ENCODE measurements at regions not wholly inside any gene's neighbourhood (a gene's known extent, or its start where the extent isn't known, plus 50 kb on each side); places are given as distances from the start of the nearest gene placed in this dataset.

DNA sequence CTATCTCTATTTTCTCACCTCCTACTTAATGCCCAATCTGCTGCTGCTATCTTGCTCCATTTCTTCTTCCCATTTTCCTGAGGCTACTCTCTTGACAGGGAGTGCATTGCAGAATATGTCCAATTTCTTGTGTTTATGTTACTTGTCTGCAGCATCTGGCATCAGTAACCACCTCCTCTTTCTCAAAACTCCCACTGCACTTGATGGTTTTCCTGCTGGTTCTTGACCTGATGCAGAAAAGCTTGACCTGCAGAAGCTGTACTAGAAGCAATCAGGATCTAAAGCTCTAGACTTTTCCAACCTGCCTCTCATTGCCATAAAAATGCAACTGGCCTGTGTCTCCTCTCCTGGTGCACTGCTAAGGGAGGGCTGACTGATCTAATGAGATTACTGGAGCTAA lies 287.8 kb downstream of the ZEB1 start:
- no peak for DNase-seq (ENCODE audit: low spot score)

DNA sequence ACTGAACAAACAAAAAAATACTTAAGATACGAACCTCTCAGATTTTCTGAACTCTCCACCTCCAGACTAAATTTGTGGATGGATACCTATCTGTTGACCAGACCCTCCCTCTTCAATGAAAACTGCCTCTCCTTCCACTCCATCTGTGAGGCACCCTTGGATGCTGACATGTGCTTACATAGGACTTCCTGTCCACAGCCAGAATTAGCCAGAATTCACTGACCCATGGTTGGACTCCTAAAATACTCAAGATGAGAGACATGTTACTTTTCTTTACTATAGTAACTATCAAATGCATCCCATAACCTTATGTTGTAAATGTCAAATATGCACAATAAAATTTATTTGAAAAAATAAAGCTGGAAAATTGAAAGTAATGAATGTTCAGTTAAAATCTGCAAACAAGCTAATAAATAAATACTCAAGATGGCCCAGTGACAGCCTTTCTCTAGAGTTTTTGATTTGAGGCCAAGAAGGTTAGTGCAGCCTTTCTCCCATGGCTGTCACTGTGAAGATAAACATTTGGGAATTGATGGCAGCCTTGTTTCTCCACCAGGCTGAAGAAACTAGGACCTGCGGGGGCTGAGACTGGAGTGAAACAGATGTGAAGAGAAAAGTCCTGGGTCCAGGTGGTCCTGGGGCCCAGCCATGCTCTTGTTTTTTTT lies 287.0 kb downstream of the ZEB1 start:
- DNase-seq (ENCODE audit: low spot score), result no peak

DNA sequence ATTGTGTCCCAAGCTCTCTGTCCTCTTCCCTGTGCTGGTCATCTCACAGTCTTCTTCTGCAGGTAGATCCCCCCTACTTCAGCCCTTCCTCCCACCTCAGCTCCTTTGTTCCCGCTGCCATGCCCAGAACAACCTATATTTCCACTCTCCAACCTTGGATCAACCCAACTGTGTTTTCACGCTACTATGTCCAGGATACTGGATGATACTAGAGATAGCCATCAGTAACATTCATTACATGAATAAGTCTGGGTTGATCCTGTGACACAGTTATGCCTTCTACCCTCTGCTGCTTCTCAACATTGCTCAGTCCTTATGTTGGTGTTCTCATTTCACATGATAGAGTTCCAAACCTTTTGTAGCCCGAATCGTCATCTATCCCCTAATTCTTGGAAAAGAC lies 286.4 kb downstream of the ZEB1 start:
- DNase-seq (ENCODE audit: low spot score), result no peak

DNA sequence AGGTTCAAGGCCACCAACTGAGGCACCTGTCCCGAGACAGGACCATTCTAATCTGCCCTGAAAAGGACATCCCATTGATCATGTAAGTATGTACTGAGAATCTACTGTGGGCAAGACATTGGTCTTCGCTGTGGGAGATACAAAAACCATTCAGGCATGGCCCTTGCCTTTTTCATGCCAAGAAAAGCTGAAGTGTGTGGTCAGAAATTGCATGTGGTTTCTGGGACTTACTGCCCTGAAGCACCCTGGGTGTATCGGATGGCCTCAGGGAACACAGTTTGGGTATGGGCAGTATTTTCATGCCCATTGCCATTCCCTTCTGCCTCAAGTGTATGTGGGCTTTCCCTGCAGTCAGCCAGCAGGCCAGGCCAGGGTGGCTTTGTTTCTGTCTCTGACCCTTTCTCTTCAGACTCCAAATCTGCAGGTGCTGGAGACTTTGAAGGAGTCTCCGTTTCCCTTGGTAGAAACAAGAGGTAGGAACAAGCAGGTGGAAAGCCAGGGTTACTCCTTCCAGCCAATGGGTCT lies 285.7 kb downstream of the ZEB1 start:
- no peak for DNase-seq (ENCODE audit: low spot score)

DNA sequence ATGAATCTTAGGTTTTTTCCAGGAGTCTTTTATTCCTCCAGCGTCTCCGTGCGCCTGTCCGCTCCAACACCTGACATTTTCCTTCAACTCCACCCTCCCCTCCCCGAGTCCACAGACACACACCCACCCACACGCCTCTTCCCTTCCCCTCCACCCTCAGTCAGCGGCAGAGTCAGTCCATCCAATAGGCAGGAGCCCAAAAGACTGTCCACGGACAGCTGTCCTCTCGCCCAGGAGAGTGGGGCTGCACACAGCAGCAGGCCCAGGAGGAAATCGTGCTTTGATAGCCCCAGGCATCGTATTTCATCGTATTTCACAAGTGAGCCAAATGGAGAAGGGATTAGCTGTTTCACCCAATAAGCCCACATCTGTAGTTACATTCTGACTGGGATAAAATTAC lies 285.1 kb downstream of the ZEB1 start:
- DNase-seq (ENCODE audit: low spot score), result peak; percentile 43

DNA sequence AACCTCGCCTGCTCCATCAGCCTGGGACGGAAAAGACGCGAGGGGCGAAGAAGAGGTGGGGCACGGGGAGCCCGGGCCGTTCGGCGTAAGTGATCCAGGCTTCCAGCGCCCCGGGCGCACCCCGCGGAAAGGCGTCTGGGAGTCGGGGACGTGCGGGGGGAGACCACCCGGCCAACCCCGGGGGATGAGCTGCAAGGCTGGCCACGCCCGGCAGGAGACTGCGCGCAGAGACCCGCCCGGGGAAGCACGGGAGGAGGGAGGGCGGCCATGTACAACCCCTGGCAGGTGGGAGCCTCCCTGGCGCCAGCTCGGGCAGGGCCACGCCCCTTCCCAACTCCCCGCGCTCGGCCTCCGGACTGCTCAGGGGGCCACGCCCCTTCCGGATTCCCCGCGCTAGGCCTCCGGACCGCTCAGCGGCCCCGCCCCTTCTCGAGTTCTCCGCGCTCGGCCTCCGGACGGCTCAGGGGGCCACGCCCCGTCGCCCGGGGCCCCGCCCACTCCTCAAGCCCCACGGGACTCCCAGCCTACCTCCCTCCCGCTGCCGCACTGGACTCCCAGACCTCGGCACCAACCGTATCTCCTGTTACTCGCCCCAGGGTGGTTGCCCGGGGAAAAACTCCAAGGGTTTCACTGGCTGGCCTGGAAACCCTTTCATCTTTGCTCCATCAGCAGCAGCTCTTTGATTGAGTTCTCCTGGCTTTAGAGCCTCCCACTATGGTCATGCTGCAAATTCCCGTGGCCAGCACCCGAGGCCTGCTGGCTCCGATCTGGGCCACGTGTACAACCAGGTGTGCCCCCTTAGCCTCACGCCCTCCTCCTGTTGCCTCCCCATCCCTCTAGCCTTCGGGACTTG lies 284.4 kb downstream of the ZEB1 start:
- DNase-seq (ENCODE audit: low spot score), result peak; percentile 98

DNA sequence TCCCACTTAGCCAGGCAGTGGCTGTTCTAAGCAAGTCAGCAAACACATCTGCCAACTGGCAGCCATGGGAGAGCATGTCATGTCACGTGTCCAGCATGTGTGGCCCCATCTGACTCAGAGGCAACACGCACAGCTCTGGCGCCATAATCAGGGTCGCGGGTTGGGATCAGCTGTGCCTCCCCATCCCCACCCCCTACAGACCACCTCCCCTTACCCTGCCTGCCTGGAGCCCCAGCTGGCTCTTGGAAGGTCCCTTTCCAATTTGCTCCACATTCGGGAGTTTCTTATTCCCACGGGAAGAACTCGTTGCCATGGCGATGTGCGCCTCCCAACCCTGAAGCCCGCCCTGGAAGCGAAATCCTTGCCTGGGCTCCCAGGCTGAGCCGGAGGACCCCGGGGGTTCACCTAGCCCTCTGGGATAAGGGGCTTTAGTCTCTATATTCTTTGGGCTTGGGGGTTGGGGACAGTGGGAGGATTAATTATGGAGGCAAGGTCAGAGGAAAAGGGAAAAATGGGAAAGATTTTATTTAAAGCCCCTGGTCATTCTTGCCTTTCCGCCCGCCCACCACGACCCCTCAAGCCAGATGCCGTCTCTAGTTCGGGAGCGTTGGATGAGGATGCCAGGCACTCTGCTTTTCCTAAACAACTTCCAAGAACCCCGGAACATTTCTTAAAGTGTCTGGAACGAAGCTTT lies 283.7 kb downstream of the ZEB1 start:
- DNase-seq (ENCODE audit: low spot score), result peak; percentile 85

DNA sequence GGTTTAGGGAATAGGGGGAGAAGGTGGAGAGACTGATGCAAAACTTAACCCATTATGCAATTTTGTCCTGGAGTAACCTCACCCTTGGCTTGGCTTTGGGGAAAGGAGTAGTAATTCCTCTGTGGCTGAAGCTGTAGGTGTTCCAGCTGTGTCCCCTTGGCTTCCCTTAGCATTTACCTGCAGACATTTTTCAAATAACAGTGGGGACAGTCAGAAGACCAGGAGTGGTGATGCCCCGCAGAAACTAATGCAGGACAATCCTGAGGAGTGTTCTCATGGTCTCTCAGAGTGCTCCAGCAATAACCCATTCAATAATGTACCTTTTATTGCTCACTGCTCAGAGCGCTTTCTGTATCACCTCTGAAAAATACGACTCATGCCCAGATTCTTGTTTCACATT lies 282.1 kb downstream of the ZEB1 start:
- DNase-seq (ENCODE audit: low spot score), result no peak

DNA sequence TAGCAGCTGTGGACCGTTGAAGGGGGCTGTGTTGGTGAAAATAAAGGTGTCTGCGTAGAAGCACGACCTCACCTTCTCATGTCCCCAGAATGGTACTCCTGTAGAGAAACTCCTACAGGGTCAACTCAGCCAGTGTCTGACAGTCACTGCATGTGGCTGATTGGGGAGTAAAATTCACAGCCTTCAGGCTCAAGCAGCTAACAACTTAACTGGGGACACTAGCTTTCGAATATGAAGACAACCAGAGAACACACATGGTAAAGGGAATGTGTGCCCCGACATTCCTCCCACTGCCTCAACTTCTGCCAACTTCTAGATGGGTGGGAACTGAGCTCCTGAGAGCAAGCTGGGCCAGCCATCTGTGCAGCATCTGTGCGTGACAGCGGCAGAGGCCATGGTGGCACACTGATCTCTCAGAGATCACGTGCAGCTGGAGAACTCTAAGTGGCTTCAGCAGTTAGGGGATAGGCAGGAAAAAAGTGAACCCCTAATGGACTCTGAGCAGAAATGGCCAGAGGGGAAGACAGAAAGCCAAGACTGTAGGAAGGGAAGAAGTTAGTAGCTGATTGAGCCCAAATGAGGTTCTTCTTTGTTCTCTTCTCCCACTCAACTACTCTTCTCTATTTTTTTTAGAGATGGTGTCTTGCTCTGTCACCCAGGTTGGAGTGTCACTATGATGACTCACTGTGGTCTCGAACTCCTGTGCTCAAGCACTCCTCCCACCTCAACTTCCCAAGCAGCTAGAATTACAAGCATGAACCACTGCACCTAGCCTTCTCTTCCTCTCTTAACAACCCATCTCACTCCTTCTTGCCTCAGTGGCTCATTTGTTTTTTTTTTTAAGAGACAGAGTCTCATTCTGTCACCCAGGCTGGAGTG lies 280.8 kb downstream of the ZEB1 start:
- DNase-seq (ENCODE audit: low spot score), result no peak

DNA sequence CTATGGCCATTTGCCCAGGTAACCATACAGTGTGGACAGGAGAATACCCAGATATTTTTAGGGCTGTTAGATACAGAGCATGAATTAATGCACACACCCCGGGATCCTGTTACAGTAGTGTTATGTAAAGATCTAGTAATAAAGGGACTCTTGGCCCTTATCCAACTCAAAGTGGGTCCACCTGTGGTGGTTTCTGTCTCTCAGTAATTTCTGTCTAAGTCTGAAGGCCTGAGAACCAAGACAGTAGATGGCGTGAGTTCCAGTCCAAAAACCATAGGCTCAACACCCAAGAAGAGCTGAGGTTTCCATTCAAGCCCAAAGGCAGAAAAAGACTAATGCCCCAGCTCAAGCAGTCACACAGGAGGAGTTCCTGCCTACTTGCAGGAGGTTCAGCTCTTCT lies 277.7 kb downstream of the ZEB1 start:
- DNase-seq (ENCODE audit: low spot score), result no peak

DNA sequence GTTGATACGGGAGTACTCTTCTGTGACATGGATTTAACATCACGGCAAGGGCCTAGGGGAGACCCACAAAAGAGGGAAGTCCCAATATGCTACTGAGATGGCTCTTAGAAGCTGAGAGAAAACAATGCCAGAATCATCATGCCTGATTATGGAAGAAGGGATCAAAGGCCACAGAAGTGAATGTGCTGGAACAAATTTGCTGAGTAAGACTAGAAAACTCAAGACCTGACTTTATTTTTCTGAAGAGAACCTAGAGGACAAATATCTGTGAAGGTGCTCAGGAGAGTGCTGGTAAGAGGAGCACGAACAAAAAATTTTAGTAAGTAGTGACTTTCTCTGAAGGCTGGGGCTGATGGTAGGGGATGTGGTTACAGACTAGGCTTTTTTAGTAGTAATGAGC lies 277.0 kb downstream of the ZEB1 start:
- no peak for DNase-seq (ENCODE audit: low spot score)

DNA sequence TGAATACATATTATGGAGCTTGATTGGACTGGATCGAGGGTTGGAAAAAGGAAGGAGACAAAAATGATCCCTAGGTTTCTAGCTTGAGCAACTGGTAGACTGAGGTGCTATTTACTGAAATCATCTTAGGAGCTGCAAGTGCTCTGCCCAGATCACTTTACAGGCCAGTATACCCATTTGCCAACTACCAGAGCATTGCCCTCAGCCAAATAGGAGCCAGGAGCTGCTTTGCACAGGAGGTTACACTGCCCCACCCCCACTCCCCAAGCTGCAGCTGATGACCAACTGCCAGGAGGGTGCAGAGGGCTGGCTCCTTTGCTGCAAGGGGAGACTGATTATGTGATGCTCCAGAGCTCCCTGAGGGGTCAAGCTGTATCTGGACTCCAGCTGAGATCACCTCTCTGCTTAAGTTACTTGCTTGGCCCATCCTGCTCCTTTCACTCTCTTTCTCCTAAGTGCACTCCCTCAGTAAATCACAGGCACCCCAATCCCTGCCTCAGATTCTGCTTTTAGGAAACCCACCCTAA lies 275.4 kb downstream of the ZEB1 start:
- DNase-seq (ENCODE audit: low spot score), result no peak

DNA sequence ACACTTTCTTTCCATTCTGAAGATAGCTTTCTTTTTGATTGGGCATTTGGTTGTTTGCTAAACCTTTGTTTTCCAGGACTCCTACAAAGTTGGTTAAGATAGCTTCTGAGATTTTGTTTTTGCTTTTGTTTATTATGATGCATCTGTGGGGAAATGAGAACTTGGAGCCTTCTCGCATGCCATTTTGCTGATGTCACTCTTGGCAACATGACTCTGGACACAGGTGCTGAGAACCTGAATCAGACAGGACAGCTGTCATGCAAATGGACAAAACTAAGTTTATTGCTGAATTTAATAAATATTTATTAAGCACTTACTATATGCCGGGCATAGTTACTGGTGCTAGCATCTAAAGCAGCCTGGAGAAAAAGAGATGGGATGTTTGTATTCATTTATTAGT lies 274.1 kb downstream of the ZEB1 start:
- no peak for DNase-seq (ENCODE audit: low spot score)

DNA sequence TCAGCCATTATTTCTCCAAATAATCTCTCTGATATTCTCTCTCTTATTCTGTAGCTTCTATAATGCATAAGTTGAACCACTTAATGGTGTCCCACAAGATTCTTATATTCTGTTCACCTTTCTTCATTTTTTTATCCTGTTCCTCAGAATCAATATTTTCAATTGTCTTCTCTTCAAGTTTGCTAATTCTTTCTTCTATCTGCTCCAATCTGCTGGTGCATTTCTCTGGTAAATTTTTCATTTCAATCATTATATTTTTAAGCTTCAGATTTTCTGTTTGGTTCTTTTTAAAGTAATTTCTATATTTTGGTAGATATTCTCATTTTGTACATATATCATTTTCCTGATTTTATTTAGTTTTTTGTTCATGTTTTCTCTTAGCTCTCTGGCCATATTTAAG lies 272.6 kb downstream of the ZEB1 start:
- DNase-seq (ENCODE audit: low spot score), result no peak

DNA sequence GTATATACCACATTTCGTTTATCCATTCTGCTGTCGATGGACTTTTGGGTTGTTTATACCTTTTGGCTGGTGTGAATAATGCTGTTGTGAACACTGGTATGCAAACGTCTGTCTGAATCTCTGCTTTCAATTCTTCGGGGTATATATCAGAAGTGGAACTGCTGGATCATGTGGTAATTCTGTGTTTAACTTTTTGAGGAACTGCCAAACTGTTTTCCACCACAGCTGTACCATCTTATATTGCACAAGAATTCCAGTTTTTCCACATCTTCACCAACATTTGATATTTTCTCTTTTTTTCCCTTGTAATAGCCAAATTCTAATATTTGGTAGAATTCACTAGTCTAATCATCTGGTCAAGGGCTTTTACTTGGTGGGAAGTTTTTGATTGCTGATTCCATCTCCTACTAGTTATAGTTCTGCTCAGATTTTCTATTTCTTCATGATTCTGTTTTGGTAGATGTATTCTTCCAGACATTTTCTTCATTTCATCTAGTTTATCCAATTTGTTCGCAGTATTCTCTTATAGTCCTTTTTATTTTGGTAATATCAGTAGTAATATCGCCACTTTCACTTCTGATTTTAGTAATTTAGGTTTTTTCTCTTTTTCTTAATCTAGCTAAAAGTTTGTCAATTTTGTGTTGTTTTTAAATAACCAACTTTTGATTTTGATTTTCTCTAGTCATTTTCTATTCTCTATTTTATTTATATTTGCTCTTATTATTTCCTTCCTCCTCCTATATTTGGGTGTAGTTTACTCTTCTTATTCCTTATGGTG lies 271.2 kb downstream of the ZEB1 start:
- DNase-seq (ENCODE audit: low spot score), result no peak

DNA sequence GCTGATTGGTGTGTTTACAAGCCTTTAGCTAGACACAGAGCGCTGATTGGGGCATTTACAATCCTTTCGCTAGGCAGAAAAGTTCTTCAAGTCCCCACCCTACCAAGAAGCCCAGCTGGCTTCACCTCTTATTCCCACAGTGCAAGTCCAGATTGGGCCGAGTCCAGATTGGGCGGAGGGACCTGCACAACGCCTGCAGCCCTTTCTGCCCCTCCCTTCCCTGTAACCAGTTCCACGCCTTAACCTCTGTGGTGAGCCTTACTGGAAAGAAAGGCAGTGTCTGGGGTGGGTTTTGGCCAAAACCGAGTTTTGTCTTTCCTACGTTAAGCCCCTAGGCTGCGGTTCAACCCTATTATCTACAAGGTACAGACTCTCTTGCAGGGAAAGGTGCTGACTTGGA lies 268.7 kb downstream of the ZEB1 start:
- no peak for DNase-seq (ENCODE audit: low spot score)

DNA sequence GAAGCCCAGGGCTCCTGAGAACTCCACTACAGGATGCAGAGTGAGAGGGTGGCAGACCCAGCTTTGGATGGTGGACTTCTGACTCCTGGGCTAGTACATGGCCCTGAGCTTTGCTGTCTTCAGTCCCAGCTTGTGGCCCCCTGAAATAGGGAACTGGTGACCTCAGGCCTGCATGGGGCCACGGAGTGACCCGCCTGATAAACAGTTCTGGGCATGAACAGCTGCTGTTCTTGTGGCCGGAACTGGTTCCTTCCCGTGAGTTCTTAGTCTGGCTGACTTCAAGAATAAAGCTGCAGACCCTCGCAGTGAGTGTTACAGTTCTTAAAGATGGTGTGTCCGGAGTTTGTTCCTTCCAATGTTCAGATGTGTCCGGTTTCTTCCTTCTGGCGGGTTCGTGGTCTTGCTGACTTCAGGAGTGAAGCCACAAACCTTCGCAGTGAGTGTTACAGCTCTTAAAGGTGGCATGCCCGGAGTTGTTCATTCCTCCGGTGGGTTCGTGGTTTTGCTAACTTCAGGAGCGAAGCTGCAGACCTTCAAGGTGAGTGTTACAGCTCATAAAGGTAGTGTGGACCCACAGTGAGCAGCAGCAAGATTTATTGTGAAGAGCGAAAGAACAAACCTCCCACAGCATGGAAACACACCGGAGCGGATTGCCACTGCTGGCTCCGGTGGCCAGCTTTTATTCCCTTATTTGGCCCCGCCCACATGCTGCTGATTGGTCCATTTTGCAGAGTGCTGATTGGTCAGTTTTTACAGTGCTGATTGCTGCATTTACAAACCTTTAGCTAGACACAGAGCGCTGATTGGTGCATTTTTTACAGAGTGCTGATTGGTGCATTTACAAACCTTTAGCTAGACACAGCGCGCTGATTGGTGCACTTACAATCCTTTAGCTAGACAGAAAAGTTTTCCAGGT lies 268.0 kb downstream of the ZEB1 start:
- DNase-seq (ENCODE audit: low spot score), result no peak

DNA sequence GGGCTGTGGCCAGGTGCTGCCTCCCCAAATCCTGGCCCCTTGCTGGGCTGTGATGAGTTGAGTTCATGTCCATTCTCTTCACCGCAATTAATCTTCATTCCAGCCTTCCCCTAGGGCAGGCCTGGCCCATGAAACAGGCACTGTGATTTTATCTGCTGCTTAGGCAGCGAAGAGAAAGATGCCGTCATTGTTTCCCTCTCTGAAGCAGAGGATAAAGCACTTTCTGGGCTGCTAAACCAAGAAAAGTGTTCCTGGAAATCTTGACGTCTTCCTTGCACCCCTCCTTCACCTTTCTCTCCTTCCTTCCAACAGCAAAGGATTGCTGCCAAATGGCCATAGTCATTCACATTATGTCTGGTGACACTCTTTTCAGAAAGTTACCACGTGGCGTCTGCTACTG lies 265.9 kb downstream of the ZEB1 start:
- DNase-seq (ENCODE audit: low spot score), result no peak

DNA sequence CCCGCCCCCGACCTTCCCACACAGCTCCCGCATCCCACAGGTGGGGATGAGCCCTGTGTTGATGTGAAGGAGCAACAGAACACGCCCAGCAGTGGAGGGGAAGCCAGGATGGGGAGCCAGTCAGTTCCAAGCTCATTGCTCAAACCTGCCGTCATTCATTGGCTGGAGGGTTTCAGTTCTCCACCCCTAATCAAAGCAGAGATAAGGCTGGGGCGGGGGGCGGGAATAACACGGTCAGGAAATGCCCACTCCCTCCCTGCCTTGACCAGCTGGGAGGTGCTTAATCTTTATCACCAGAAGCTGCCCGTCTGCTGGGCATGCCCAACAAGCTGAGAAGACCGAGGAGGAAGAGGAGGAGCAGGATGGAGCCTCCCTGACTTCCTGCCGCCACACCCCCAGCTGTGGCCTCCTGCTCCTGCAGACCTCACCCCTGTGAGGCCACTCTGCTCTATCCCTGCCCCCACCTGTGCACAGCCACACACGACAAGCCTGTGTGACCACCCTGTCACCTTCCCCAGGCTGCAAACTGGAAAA lies 265.1 kb downstream of the ZEB1 start:
- no peak for DNase-seq (ENCODE audit: low spot score)
